COLO829 (cell line): ENCODE measurements at regions not wholly inside any gene's neighbourhood (a gene's known extent, or its start where the extent isn't known, plus 50 kb on each side); places are given as distances from the start of the nearest gene placed in this dataset.
"Not testable (repeated sequence)": the region's sequence is repeated elsewhere in the genome, so short reads cannot be mapped to it uniquely, and the experiment has no call there.

ENCODE experiments used
- DNase-seq: peaks from one replicate; pipeline ENCODE4 v3.0.0; 2012; ENCODE audit warnings: low spot score

- no peak for DNase-seq
Measured at GRCh38 chr2:235399895-235400294, 93.9 kb upstream of the AGAP1 start.

- no peak for DNase-seq
Measured at GRCh38 chr2:235402422-235402821, 91.4 kb upstream of the AGAP1 start.

GRCh38 chr2:235405612-235406361 is 88.1 kb upstream of the AGAP1 start:
- no peak for DNase-seq

GRCh38 chr2:235406430-235406829 is 87.4 kb upstream of the AGAP1 start:
- DNase-seq, result no peak

- no peak for DNase-seq
Measured at GRCh38 chr2:235411905-235412485, 81.8 kb upstream of the AGAP1 start.

- no peak for DNase-seq
Measured at GRCh38 chr2:235413064-235413463, 80.8 kb upstream of the AGAP1 start.

GRCh38 chr2:235414422-235414821 is 79.4 kb upstream of the AGAP1 start:
- no peak for DNase-seq

GRCh38 chr2:235416858-235417499 is 76.9 kb upstream of the AGAP1 start:
- no peak for DNase-seq

- DNase-seq, result no peak
Measured at GRCh38 chr2:235418918-235419317, 74.9 kb upstream of the AGAP1 start.

- DNase-seq, result no peak
Measured at GRCh38 chr2:235419996-235420395, 73.8 kb upstream of the AGAP1 start.

- no peak for DNase-seq
Measured at GRCh38 chr2:235421618-235422017, 72.2 kb upstream of the AGAP1 start.

- DNase-seq, result no peak
Measured at GRCh38 chr2:235430366-235431083, 63.3 kb upstream of the AGAP1 start.

- DNase-seq, result no peak
Measured at GRCh38 chr2:235432741-235433520, 60.9 kb upstream of the AGAP1 start.

- no peak for DNase-seq
Measured at GRCh38 chr2:235433860-235434259, 60.0 kb upstream of the AGAP1 start.

- DNase-seq, result no peak
Measured at GRCh38 chr2:235439959-235440662, 53.7 kb upstream of the AGAP1 start.

- not testable (repeated sequence) for DNase-seq
Measured at GRCh38 chr2:235443580-235443979, 50.3 kb upstream of the AGAP1 start.
